IPS-20b (cell line): ENCODE measurements at regions not wholly inside any gene's neighbourhood (a gene's known extent, or its start where the extent isn't known, plus 50 kb on each side); places are given as distances from the start of the nearest gene placed in this dataset.

ENCODE experiments used
- H3K27ac ChIP-seq: one replicate; pipeline ENCODE4 v1.5.1; 2013; ENCODE audit warnings: low read length
- H3K27me3 ChIP-seq: 2 replicates; pipeline ENCODE4 v1.6.1; 2013; ENCODE audit warnings: mild to moderate bottlenecking, low read length, inconsistent platforms; ENCODE audit not compliant: insufficient read depth
- H3K36me3 ChIP-seq: 2 replicates; pipeline ENCODE4 v1.6.1; 2013; ENCODE audit warnings: low read depth, mild to moderate bottlenecking, inconsistent platforms, low read length, moderate library complexity; ENCODE audit not compliant: insufficient read depth
- H3K4me1 ChIP-seq: 2 replicates; pipeline ENCODE4 v1.6.1; 2013; ENCODE audit warnings: mild to moderate bottlenecking, control low read depth, inconsistent platforms, low read length, moderate library complexity; ENCODE audit not compliant: insufficient read depth
- H3K4me3 ChIP-seq: 2 replicates; pipeline ENCODE4 v1.5.1; 2013; ENCODE audit warnings: mild to moderate bottlenecking, low read length, inconsistent platforms
- H3K9ac ChIP-seq: 2 replicates; pipeline ENCODE4 v1.6.1; 2013; ENCODE audit warnings: low read depth, mild to moderate bottlenecking, inconsistent platforms, low read length, moderate library complexity
- H3K9me3 ChIP-seq: 2 replicates; pipeline ENCODE4 v1.6.1; 2013; ENCODE audit warnings: mild to moderate bottlenecking, low read depth, low read length, inconsistent platforms; ENCODE audit not compliant: insufficient read depth

GRCh38 chr21:35219291-35219690 is 170.2 kb upstream of the RUNX1 start:
- peaks cover 4% of the 10 kb centered on the region; the same call in 1 of the 2 replicates for H3K4me1 ChIP-seq
- H3K9ac ChIP-seq: no peak overlapping the region
- no peak overlapping the region for H3K4me3 ChIP-seq
- no peaks in the 10 kb centered on the region for H3K9me3 ChIP-seq
- no peak overlapping the region for H3K27ac ChIP-seq
- no peaks in the 10 kb centered on the region for H3K36me3 ChIP-seq
- H3K27me3 ChIP-seq: no peaks in the 10 kb centered on the region

DNA sequence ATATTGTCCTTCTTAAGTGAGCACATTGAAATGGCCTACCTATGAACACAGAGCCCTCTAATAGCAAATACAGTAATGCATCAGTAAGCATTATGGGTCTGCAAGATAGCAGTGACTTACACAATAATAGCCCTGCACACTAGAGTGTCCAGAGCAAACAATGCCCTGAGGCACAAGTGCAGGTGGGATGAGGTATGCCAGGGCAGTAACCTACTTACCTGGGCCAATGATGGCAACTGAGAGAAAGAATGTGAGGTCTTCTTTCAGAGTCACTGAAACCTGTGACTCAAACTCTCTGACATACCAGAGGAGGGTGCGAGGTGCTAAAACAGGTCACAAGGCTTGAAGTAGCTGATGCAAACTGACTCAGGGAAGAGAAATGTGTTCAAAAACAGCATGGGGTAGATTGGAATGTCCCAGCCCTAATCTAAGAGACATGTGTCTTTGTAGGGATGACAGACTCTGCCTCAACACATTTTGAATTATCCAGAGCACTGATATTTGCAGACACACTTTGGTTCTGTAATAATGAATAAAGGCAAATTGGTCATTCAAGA is 168.5 kb upstream of the RUNX1 start:
- Histone ChIP-seq H3K27ac (no peak overlapping the region), H3K4me1 (peaks cover 4% of the 10 kb centered on the region; the same call in 1 of the 2 replicates), H3K36me3 (no peaks in the 10 kb centered on the region), H3K4me3 (no peak overlapping the region), H3K27me3 (no peaks in the 10 kb centered on the region), H3K9me3 (no peaks in the 10 kb centered on the region), H3K9ac (no peak overlapping the region)

DNA sequence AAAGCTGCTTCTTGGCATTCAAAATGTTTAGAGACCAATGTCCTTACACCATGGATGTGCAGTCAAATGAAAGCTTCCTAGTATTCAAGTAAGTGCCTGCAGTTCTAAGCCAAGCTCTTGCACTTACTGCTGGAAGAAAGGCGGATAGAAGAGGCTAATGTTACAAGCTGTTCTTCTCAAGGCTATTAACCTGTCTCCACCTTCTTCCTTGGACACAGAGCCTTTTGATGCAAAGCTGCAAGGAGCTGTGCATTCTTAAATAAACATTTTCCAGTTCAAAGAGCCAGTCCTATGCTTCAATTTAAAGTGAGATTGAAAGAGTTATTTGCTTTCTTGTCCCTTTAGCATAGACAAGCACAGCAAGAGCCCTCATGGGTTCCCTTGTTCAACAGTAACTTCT is 167.9 kb upstream of the RUNX1 start:
- Histone ChIP-seq H3K27ac (no peak overlapping the region), H3K36me3 (no peaks in the 10 kb centered on the region), H3K9me3 (no peaks in the 10 kb centered on the region), H3K9ac (no peak overlapping the region), H3K4me1 (peaks cover 4% of the 10 kb centered on the region; the same call in 1 of the 2 replicates), H3K27me3 (no peaks in the 10 kb centered on the region), H3K4me3 (no peak overlapping the region)

- no peaks in the 10 kb centered on the region for H3K9me3 ChIP-seq
- peaks cover 4% of the 10 kb centered on the region; the same call in 1 of the 2 replicates for H3K4me1 ChIP-seq
- no peak overlapping the region for H3K9ac ChIP-seq
- no peak overlapping the region for H3K27ac ChIP-seq
- no peaks in the 10 kb centered on the region for H3K27me3 ChIP-seq
- H3K4me3 ChIP-seq: no peak overlapping the region
- no peaks in the 10 kb centered on the region for H3K36me3 ChIP-seq
These were observed 166.8 kb upstream of the RUNX1 start for GRCh38 chr21:35215870-35216269.

DNA sequence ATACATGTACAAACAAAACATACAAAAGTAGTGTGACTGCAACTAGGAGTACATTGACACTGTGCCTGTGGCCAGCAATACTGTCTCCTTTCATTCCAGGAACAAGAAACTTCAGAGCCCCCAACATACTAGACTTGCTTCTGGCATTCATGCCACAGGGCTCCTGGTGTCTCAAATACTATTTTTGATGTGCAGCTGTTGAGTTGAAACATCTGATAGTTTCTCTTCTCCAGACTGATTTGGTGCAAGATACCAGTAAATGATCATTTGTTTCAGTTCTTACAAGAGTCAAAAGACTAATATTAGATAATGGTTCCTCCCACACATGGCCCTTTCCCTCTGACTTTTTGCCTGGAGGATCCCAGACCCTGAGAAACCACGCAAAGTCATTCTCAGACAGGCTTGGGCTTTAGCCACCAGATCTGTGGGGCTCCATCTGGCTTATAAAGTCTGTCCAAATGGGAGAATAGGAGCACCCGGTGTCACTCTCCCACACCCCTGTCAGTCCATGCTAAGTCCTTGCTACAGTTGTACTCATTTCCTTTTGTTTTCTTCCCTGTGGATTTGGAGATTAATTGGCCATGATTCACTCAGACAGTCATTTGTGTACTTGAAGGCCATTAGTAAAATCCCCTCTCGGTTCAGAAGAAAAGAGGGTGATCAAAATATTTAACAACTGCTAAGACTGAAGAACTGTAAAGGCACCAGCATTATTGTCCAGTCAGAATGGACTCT is 163.5 kb upstream of the RUNX1 start:
- H3K27ac ChIP-seq: no peak overlapping the region
- H3K4me1 ChIP-seq: peaks cover 3% of the 10 kb centered on the region; the same call in 1 of the 2 replicates
- H3K36me3 ChIP-seq: no peaks in the 10 kb centered on the region
- no peak overlapping the region for H3K9ac ChIP-seq
- H3K27me3 ChIP-seq: no peaks in the 10 kb centered on the region
- no peaks in the 10 kb centered on the region for H3K9me3 ChIP-seq
- no peak overlapping the region for H3K4me3 ChIP-seq

DNA sequence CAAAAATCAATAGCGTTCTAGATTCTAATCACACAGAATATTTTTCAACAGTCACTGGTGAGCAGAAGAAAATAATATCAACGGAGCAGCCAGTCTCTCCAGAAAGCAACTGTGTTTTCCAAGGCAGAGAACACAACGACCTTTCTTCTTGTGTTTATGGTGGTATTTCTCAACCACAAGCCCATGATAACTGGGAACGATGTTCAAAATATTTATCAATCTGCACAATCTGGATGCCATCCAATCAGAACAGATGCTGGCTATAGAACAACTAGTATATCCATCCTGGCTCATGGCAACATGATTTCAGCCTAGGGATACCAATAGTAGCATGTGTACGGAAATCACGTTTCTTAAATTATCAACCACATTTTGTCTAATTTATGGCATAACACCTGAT is 162.7 kb upstream of the RUNX1 start:
- Histone ChIP-seq H3K9me3 (no peaks in the 10 kb centered on the region), H3K36me3 (no peaks in the 10 kb centered on the region), H3K27me3 (no peaks in the 10 kb centered on the region), H3K4me1 (no peaks in the 10 kb centered on the region), H3K9ac (no peak overlapping the region), H3K27ac (no peak overlapping the region), H3K4me3 (no peak overlapping the region)

- H3K27me3 ChIP-seq: no peaks in the 10 kb centered on the region
- no peak overlapping the region for H3K9ac ChIP-seq
- no peak overlapping the region for H3K27ac ChIP-seq
- no peaks in the 10 kb centered on the region for H3K36me3 ChIP-seq
- no peaks in the 10 kb centered on the region for H3K9me3 ChIP-seq
- H3K4me3 ChIP-seq: no peak overlapping the region
- H3K4me1 ChIP-seq: no peaks in the 10 kb centered on the region
These were observed 161.0 kb upstream of the RUNX1 start for GRCh38 chr21:35210093-35210492.

- Histone ChIP-seq H3K27ac (no peak overlapping the region), H3K4me1 (no peaks in the 10 kb centered on the region), H3K4me3 (no peak overlapping the region), H3K27me3 (no peaks in the 10 kb centered on the region), H3K9me3 (no peaks in the 10 kb centered on the region), H3K9ac (no peak overlapping the region), H3K36me3 (no peaks in the 10 kb centered on the region)
These were observed 159.9 kb upstream of the RUNX1 start for GRCh38 chr21:35208810-35209517.

- Histone ChIP-seq H3K4me3 (no peak overlapping the region), H3K27ac (no peak overlapping the region), H3K36me3 (no peaks in the 10 kb centered on the region), H3K9me3 (no peaks in the 10 kb centered on the region), H3K4me1 (no peaks in the 10 kb centered on the region), H3K27me3 (no peaks in the 10 kb centered on the region), H3K9ac (no peak overlapping the region)
These were observed 159.0 kb upstream of the RUNX1 start for GRCh38 chr21:35208104-35208503.

DNA sequence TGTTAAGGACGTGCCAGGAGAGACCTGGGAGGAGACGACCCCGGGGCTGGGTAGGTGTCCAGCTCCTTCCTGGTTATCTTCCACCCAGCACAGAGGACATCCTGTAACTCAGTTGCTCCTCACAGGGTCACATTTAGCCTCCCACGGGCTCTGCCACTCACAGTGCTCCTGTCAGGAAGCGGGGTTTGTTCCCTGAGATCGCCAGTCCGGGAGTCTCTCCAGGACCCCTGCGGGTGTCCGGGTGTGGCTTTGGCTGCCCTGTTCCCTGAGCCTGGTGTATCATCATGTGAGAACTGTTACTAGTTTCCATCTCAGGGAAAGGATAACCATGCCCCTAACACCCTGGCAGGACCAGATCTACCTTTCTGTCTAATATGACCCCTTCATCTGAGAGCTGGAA is 158.2 kb upstream of the RUNX1 start:
- no peaks in the 10 kb centered on the region for H3K9me3 ChIP-seq
- no peaks in the 10 kb centered on the region for H3K4me1 ChIP-seq
- H3K36me3 ChIP-seq: no peaks in the 10 kb centered on the region
- no peak overlapping the region for H3K9ac ChIP-seq
- no peak overlapping the region for H3K27ac ChIP-seq
- no peaks in the 10 kb centered on the region for H3K27me3 ChIP-seq
- H3K4me3 ChIP-seq: no peak overlapping the region

DNA sequence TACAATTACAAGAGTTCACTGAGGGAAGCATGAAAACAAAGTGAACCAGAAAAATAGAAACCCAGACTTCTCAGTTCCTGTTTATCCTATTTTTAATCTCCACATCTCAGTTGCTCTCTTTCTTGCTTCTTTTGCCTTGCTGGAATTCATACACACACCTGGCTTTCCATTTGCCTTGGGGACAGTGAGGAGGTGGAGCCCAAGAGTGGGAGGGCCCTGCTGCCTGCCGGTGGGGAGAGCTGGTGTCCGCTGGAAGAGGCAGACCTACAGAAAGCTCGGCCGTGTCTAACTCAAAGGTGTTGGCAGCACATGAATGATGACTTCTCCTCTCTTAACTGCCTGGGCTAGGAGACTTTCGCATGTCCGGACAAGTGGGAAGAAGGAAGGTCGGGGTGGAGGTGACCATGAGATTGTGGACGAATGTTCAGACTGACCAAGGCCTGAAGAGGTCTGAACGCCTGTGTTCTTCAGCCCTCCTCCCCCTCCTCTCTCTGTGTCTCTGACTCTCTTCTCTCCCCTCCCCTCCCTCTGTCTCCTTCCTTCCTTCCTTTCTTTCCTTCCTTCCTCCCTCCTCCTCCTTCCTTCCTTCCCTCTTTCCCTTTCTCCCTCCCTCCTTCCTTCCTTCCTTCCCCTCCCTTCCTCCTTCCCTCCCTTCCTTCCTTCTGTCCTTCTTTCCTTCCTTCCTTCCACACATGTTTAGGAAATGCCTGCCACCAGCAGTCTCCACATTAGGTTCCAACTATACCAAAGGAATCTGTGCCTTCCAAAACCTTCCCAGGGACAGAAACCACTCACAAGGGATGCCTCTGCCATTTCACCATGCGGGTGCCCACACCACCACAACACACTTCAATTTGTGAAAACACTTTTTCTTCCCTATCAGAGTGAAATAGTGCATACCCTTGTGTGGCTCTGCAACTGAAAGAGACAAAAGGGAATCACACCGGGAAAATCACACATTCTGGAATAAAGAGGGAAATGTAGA is 157.3 kb upstream of the RUNX1 start:
- no peaks in the 10 kb centered on the region for H3K27me3 ChIP-seq
- no peaks in the 10 kb centered on the region for H3K9me3 ChIP-seq
- no peaks in the 10 kb centered on the region for H3K36me3 ChIP-seq
- H3K4me3 ChIP-seq: no peak overlapping the region
- H3K4me1 ChIP-seq: no peaks in the 10 kb centered on the region
- H3K9ac ChIP-seq: no peak overlapping the region
- H3K27ac ChIP-seq: no peak overlapping the region
